ENCODE measurements at regions not wholly inside any gene's neighbourhood (a gene's known extent, or its start where the extent isn't known, plus 50 kb on each side); places are given as distances from the start of the nearest gene placed in this dataset.

GRCh38 chr20:57806476-57806875 lies 96.7 kb upstream of the PMEPA1 start:
- no peaks in the 10 kb centered on the region for H3K36me3 ChIP-seq (ENCODE audit: low read length)
- no peaks in the 10 kb centered on the region for H3F3A ChIP-seq (ENCODE audit: insufficient read depth)
- H3K9ac ChIP-seq (ENCODE audit: low read length) = no peak overlapping the region
- H3K4me2 ChIP-seq (ENCODE audit: low read depth, low read length, poor library complexity, severe bottlenecking) = no peak overlapping the region
- H2AFZ ChIP-seq (ENCODE audit: low read depth, low read length, severe bottlenecking) = no peak overlapping the region
- H3K4me3 ChIP-seq (ENCODE audit: insufficient read depth, low read length, poor library complexity, severe bottlenecking) = no peak overlapping the region
- no peaks in the 10 kb centered on the region for H4K20me1 ChIP-seq (ENCODE audit: low read depth, low read length)
- no peaks in the 10 kb centered on the region for H3K79me2 ChIP-seq (ENCODE audit: insufficient read depth, low read length)
- H3K9me3 ChIP-seq (ENCODE audit: insufficient read depth, low read length) = no peaks in the 10 kb centered on the region
- no peaks in the 10 kb centered on the region for H3K27me3 ChIP-seq (ENCODE audit: low read length)
- no peak overlapping the region for H3K27ac ChIP-seq (ENCODE audit: low read depth, low read length)
- H3K9me2 ChIP-seq (replicated peaks; ENCODE audit: insufficient read depth, low read length) = no peaks in the 10 kb centered on the region
- TF ChIP-seq EZH2phosphoT487 (conservative IDR thresholded peaks at IDR 0.05; ENCODE audit: low read length) = no peak
- no peak for TF ChIP-seq CTCF (IDR thresholded peaks at IDR 0.05; ENCODE audit: insufficient read depth, low read length, poor library complexity, severe bottlenecking)

GRCh38 chr20:57805747-57806146 lies 95.9 kb upstream of the PMEPA1 start:
- Histone ChIP-seq H3K27me3 (ENCODE audit: low read length) (no peaks in the 10 kb centered on the region), H3F3A (ENCODE audit: insufficient read depth) (no peaks in the 10 kb centered on the region), H3K9ac (ENCODE audit: low read length) (no peak overlapping the region), H3K36me3 (ENCODE audit: low read length) (no peaks in the 10 kb centered on the region), H3K9me3 (ENCODE audit: insufficient read depth, low read length) (no peaks in the 10 kb centered on the region), H4K20me1 (ENCODE audit: low read depth, low read length) (no peaks in the 10 kb centered on the region), H3K79me2 (ENCODE audit: insufficient read depth, low read length) (no peaks in the 10 kb centered on the region), H3K4me2 (ENCODE audit: low read depth, low read length, poor library complexity, severe bottlenecking) (no peak overlapping the region), H2AFZ (ENCODE audit: low read depth, low read length, severe bottlenecking) (no peak overlapping the region), H3K27ac (ENCODE audit: low read depth, low read length) (no peak overlapping the region), H3K4me3 (ENCODE audit: insufficient read depth, low read length, poor library complexity, severe bottlenecking) (no peak overlapping the region), H3K9me2 (replicated peaks; ENCODE audit: insufficient read depth, low read length) (no peaks in the 10 kb centered on the region)
- TF ChIP-seq EZH2phosphoT487 (conservative IDR thresholded peaks at IDR 0.05; ENCODE audit: low read length) = no peak

- Histone ChIP-seq H3F3A (ENCODE audit: insufficient read depth) (no peaks in the 10 kb centered on the region), H3K27ac (ENCODE audit: low read depth, low read length) (no peak overlapping the region), H3K36me3 (ENCODE audit: low read length) (no peaks in the 10 kb centered on the region), H3K4me2 (ENCODE audit: low read depth, low read length, poor library complexity, severe bottlenecking) (no peak overlapping the region), H3K79me2 (ENCODE audit: insufficient read depth, low read length) (no peaks in the 10 kb centered on the region), H3K4me3 (ENCODE audit: insufficient read depth, low read length, poor library complexity, severe bottlenecking) (no peak overlapping the region), H3K9me3 (ENCODE audit: insufficient read depth, low read length) (no peaks in the 10 kb centered on the region), H3K27me3 (ENCODE audit: low read length) (no peaks in the 10 kb centered on the region), H4K20me1 (ENCODE audit: low read depth, low read length) (no peaks in the 10 kb centered on the region), H3K9me2 (replicated peaks; ENCODE audit: insufficient read depth, low read length) (no peaks in the 10 kb centered on the region), H3K9ac (ENCODE audit: low read length) (no peak overlapping the region), H2AFZ (ENCODE audit: low read depth, low read length, severe bottlenecking) (no peak overlapping the region)
- TF ChIP-seq EZH2phosphoT487 (conservative IDR thresholded peaks at IDR 0.05; ENCODE audit: low read length) (no peak), CTCF (IDR thresholded peaks at IDR 0.05; ENCODE audit: insufficient read depth, low read length, poor library complexity, severe bottlenecking) (no peak)
Measured at GRCh38 chr20:57804470-57805250, 94.8 kb upstream of the PMEPA1 start.

GRCh38 chr20:57803508-57804005 lies 93.7 kb upstream of the PMEPA1 start:
- H3K4me2 ChIP-seq (ENCODE audit: low read depth, low read length, poor library complexity, severe bottlenecking) = no peak overlapping the region
- no peak overlapping the region for H3K4me3 ChIP-seq (ENCODE audit: insufficient read depth, low read length, poor library complexity, severe bottlenecking)
- H3F3A ChIP-seq (ENCODE audit: insufficient read depth) = no peaks in the 10 kb centered on the region
- no peak overlapping the region for H3K27ac ChIP-seq (ENCODE audit: low read depth, low read length)
- no peaks in the 10 kb centered on the region for H4K20me1 ChIP-seq (ENCODE audit: low read depth, low read length)
- no peak overlapping the region for H2AFZ ChIP-seq (ENCODE audit: low read depth, low read length, severe bottlenecking)
- H3K36me3 ChIP-seq (ENCODE audit: low read length) = no peaks in the 10 kb centered on the region
- TF ChIP-seq EZH2phosphoT487 (conservative IDR thresholded peaks at IDR 0.05; ENCODE audit: low read length) = no peak
- no peaks in the 10 kb centered on the region for H3K9me2 ChIP-seq (replicated peaks; ENCODE audit: insufficient read depth, low read length)
- H3K9ac ChIP-seq (ENCODE audit: low read length) = no peak overlapping the region
- no peaks in the 10 kb centered on the region for H3K9me3 ChIP-seq (ENCODE audit: insufficient read depth, low read length)
- H3K79me2 ChIP-seq (ENCODE audit: insufficient read depth, low read length) = no peaks in the 10 kb centered on the region
- H3K27me3 ChIP-seq (ENCODE audit: low read length) = no peaks in the 10 kb centered on the region
